Caco-2 (cell line): ENCODE measurements at regions not wholly inside any gene's neighbourhood (a gene's known extent, or its start where the extent isn't known, plus 50 kb on each side); places are given as distances from the start of the nearest gene placed in this dataset.

Experiments
- BruUV-seq: library from RNA; stranded (reverse); fragments of 400-500 nt; replicated peaks from 2 replicates; lab custom pipeline; 2021; lab: Mats Ljungman, UMichigan
- CTCF ChIA-PET: fragments of 300-600 bp; sonication (Branson Sonifier 250); formaldehyde crosslinking; loops from one replicate; lab custom pipeline; 2022; ENCODE audit warnings: antibody characterized with exemption; lab: Charles Lee
- POLR2A ChIA-PET: fragments of 300-600 bp; sonication (Branson Sonifier 250); formaldehyde crosslinking; loops from one replicate; lab custom pipeline; 2022; ENCODE audit warnings: antibody characterized with exemption; lab: Charles Lee
- DNase-seq, 2 experiments: peaks; one replicate each; pipeline versions ENCODE4 v3.0.0 to v3.0.0-alpha.2; 2020 to 2022
- H3K27me3 ChIP-seq: replicated peaks from 2 replicates; pipeline ENCODE4 v1.6.0; 2011; ENCODE audit warnings: low read length; ENCODE audit not compliant: control insufficient read depth, insufficient read depth
- H3K36me3 ChIP-seq: 2 replicates; pipeline ENCODE4 v1.5.1; 2011; ENCODE audit warnings: low read length; ENCODE audit not compliant: control insufficient read depth, insufficient read depth
- H3K4me1 ChIP-seq: fragments of 250-450 bp; sonication (Bioruptor Pico); 2 replicates; pipeline ENCODE4 v1.5.1; 2020; ENCODE audit warnings: mild to moderate bottlenecking
- H3K4me3 ChIP-seq: 2 replicates; pipeline ENCODE4 v1.5.1; 2011; ENCODE audit warnings: low read depth, mild to moderate bottlenecking, control low read depth, low read length
- H3K9me3 ChIP-seq: fragments of 250-450 bp; sonication (Bioruptor Pico); 2 replicates; pipeline ENCODE4 v1.5.1; 2020; ENCODE audit warnings: mild to moderate bottlenecking, moderate library complexity
- H3K27ac Mint-ChIP-seq: one replicate; pipeline ENCODE4 v1.8.0; 2022; ENCODE audit warnings: mixed read lengths; ENCODE audit not compliant: unreplicated experiment
- H3K27me3 Mint-ChIP-seq: one replicate; pipeline ENCODE4 v1.8.0; 2022; ENCODE audit warnings: mixed read lengths; ENCODE audit not compliant: insufficient read depth, unreplicated experiment
- H3K36me3 Mint-ChIP-seq: one replicate; pipeline ENCODE4 v1.8.0; 2022; ENCODE audit warnings: mild to moderate bottlenecking, mixed read lengths; ENCODE audit not compliant: insufficient read depth, unreplicated experiment
- H3K4me1 Mint-ChIP-seq: one replicate; pipeline ENCODE4 v1.8.0; 2022; ENCODE audit warnings: low read depth, mixed read lengths; ENCODE audit not compliant: unreplicated experiment
- H3K4me3 Mint-ChIP-seq: one replicate; pipeline ENCODE4 v1.8.0; 2022; ENCODE audit warnings: mild to moderate bottlenecking, moderate library complexity, mixed read lengths; ENCODE audit not compliant: unreplicated experiment
- H3K9me3 Mint-ChIP-seq: one replicate; pipeline ENCODE4 v1.8.0; 2022; ENCODE audit warnings: mixed read lengths; ENCODE audit not compliant: unreplicated experiment
- CTCF ChIP-seq, 2 experiments: fragments of 200-600 bp in 1 of 2; IDR thresholded peaks; 1 replicate in 1 of 2; 2 replicates in 1 of 2; pipeline versions ENCODE4 v1.5.1 to v1.8.0; 2011 to 2022; ENCODE audit warnings: antibody characterized with exemption in 1 of 2, control low read depth in 1 of 2, inconsistent platforms in 1 of 2, low read depth in 1 of 2, low read length in 1 of 2, mild to moderate bottlenecking in 1 of 2, moderate library complexity in 1 of 2; ENCODE audit not compliant: insufficient read depth in 1 of 2, severe bottlenecking in 1 of 2, unreplicated experiment in 1 of 2
- intact Hi-C: fragments of 100-400 bp; cut with micrococcal nuclease; formaldehyde crosslinking; loops from one replicate; pipeline ENCODE4 v1.10.0; 2022; ENCODE audit not compliant: unreplicated experiment

GRCh38 chr3:163936543-163936942 lies 1141.8 kb downstream of the SI start:
- no peak overlapping the region for H3K4me3 Mint-ChIP-seq
- no peaks in the 10 kb centered on the region for H3K27me3 ChIP-seq
- H3K4me1 Mint-ChIP-seq: no peaks in the 10 kb centered on the region
- H3K9me3 ChIP-seq: no peaks in the 10 kb centered on the region
- DNase-seq: no peak
- intact Hi-C loops: no loop called here
- H3K36me3 ChIP-seq: no peaks in the 10 kb centered on the region
- no peaks in the 10 kb centered on the region for H3K4me1 ChIP-seq
- POLR2A ChIA-PET: no interaction called here
- no peaks in the 10 kb centered on the region for H3K36me3 Mint-ChIP-seq
- no TSS peak for BruUV-seq
- H3K27ac Mint-ChIP-seq: no peak overlapping the region
- CTCF ChIA-PET: no interaction called here
- no peaks in the 10 kb centered on the region for H3K27me3 Mint-ChIP-seq
- H3K9me3 Mint-ChIP-seq: no peaks in the 10 kb centered on the region
- no peak overlapping the region for H3K4me3 ChIP-seq
- no peak for TF ChIP-seq CTCF (IDR thresholded peaks at IDR 0.05; ENCODE audit: insufficient read depth in 1 of 2, low read depth in 1 of 2, low read length in 1 of 2, severe bottlenecking in 1 of 2, unreplicated experiment in 1 of 2)

GRCh38 chr3:163935411-163935810 lies 1142.9 kb downstream of the SI start:
- no peak overlapping the region for H3K4me3 Mint-ChIP-seq
- H3K36me3 Mint-ChIP-seq: no peaks in the 10 kb centered on the region
- no peak for TF ChIP-seq CTCF (IDR thresholded peaks at IDR 0.05; ENCODE audit: insufficient read depth in 1 of 2, low read depth in 1 of 2, low read length in 1 of 2, severe bottlenecking in 1 of 2, unreplicated experiment in 1 of 2)
- no peaks in the 10 kb centered on the region for H3K27me3 Mint-ChIP-seq
- intact Hi-C loops: no loop called here
- H3K9me3 ChIP-seq: no peaks in the 10 kb centered on the region
- no peaks in the 10 kb centered on the region for H3K4me1 Mint-ChIP-seq
- CTCF ChIA-PET: no interaction called here
- no peak for DNase-seq
- H3K27me3 ChIP-seq: no peaks in the 10 kb centered on the region
- no peak overlapping the region for H3K27ac Mint-ChIP-seq
- no peaks in the 10 kb centered on the region for H3K9me3 Mint-ChIP-seq
- H3K4me3 ChIP-seq: no peak overlapping the region
- H3K36me3 ChIP-seq: no peaks in the 10 kb centered on the region
- no TSS peak for BruUV-seq
- POLR2A ChIA-PET: no interaction called here
- no peaks in the 10 kb centered on the region for H3K4me1 ChIP-seq

DNA sequence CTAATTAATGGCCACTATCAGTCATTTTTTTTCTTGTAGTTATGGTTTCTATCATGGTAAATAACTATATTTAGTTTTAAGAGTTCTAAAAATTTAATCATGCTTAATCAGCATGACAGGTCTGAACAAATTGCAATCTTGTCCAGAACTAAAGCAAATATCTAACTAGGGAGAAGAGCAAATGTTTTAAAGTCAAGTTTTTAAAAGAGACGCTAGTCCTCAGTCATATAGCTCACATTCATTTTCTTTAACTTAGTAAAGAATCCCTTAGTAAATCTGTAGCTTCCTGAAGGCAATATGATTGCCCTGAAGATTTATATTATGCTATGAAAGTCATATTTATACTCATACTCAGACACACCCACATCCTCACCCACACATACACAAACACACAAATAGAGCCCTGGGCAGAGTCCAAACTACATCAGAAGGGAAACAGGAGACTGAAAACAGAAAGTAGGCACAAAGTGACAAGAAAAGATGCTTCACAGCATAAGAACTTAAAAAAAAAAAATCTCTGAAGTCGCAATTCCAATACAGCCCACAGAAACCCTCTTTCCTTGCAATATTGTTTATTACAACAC lies 1149.1 kb downstream of the SI start:
- ChIA-PET POLR2A (no interaction called here), CTCF (no interaction called here)
- Mint-ChIP-seq H3K27ac (no peak overlapping the region), H3K36me3 (no peaks in the 10 kb centered on the region), H3K9me3 (no peaks in the 10 kb centered on the region), H3K4me3 (no peak overlapping the region), H3K4me1 (no peaks in the 10 kb centered on the region), H3K27me3 (no peaks in the 10 kb centered on the region)
- no TSS peak for BruUV-seq
- Histone ChIP-seq H3K4me1 (no peaks in the 10 kb centered on the region), H3K4me3 (no peak overlapping the region), H3K36me3 (no peaks in the 10 kb centered on the region), H3K27me3 (no peaks in the 10 kb centered on the region), H3K9me3 (no peaks in the 10 kb centered on the region)
- intact Hi-C loops: no loop called here
- no peak for TF ChIP-seq CTCF (IDR thresholded peaks at IDR 0.05; ENCODE audit: insufficient read depth in 1 of 2, low read depth in 1 of 2, low read length in 1 of 2, severe bottlenecking in 1 of 2, unreplicated experiment in 1 of 2)
- DNase-seq: no peak
